HG03457 (cell line): ENCODE measurements at regions not wholly inside any gene's neighbourhood (a gene's known extent, or its start where the extent isn't known, plus 50 kb on each side); places are given as distances from the start of the nearest gene placed in this dataset.
"Not testable (repeated sequence)": the region's sequence is repeated elsewhere in the genome, so short reads cannot be mapped to it uniquely, and the experiment has no call there.

Experiments used
- ATAC-seq: cut with Tn5 transposase; IDR thresholded peaks from one replicate; pipeline ENCODE4 v1.9.1; 2021; ENCODE audit warnings: moderate number of reproducible peaks; ENCODE audit not compliant: unreplicated experiment

GRCh38 chr5:44051591-44051990, 337.6 kb downstream of the FGF10 start:
- no peak for ATAC-seq

- ATAC-seq: peak; percentile 78
Measured at GRCh38 chr5:44048276-44048984, 340.8 kb downstream of the FGF10 start.

GRCh38 chr5:44046619-44047364, 342.4 kb downstream of the FGF10 start:
- ATAC-seq: no peak

GRCh38 chr5:44044549-44044948, 344.7 kb downstream of the FGF10 start:
- not testable (repeated sequence) for ATAC-seq

- no peak for ATAC-seq
Measured at GRCh38 chr5:44028226-44028625, 361.0 kb downstream of the FGF10 start.

GRCh38 chr5:44022622-44023021, 366.6 kb downstream of the FGF10 start:
- no peak for ATAC-seq

GRCh38 chr5:44011518-44011917, 377.7 kb downstream of the FGF10 start:
- no peak for ATAC-seq

- ATAC-seq: no peak
Measured at GRCh38 chr5:44002381-44002901, 386.8 kb downstream of the FGF10 start.

GRCh38 chr5:44001675-44002380, 387.4 kb downstream of the FGF10 start:
- no peak for ATAC-seq

- no peak for ATAC-seq
Measured at GRCh38 chr5:44001236-44001635, 388.0 kb downstream of the FGF10 start.

- ATAC-seq: no peak
Measured at GRCh38 chr5:43997647-43998272, 391.5 kb downstream of the FGF10 start.

- no peak for ATAC-seq
Measured at GRCh38 chr5:43996221-43996620, 393.0 kb downstream of the FGF10 start.

GRCh38 chr5:43994352-43994708, 391.4 kb downstream of the NNT start:
- no peak for ATAC-seq

- ATAC-seq: no peak
Measured at GRCh38 chr5:43993634-43994351, 390.8 kb downstream of the NNT start.

GRCh38 chr5:43985411-43985810, 382.4 kb downstream of the NNT start:
- no peak for ATAC-seq

- ATAC-seq: no peak
Measured at GRCh38 chr5:43981556-43981955, 378.6 kb downstream of the NNT start.

- no peak for ATAC-seq
Measured at GRCh38 chr5:43973908-43974307, 370.9 kb downstream of the NNT start.

GRCh38 chr5:43973318-43973717, 370.3 kb downstream of the NNT start:
- ATAC-seq: no peak

- no peak for ATAC-seq
Measured at GRCh38 chr5:43967165-43967564, 364.2 kb downstream of the NNT start.

GRCh38 chr5:43959144-43959543, 356.2 kb downstream of the NNT start:
- ATAC-seq: no peak

GRCh38 chr5:43947935-43948334, 345.0 kb downstream of the NNT start:
- no peak for ATAC-seq
